ENCODE measurements at regions not wholly inside any gene's neighbourhood (a gene's known extent, or its start where the extent isn't known, plus 50 kb on each side); places are given as distances from the start of the nearest gene placed in this dataset.
A peak's percentile ranks its signal among the peaks of the same experiment; 100 is the strongest.

DNA sequence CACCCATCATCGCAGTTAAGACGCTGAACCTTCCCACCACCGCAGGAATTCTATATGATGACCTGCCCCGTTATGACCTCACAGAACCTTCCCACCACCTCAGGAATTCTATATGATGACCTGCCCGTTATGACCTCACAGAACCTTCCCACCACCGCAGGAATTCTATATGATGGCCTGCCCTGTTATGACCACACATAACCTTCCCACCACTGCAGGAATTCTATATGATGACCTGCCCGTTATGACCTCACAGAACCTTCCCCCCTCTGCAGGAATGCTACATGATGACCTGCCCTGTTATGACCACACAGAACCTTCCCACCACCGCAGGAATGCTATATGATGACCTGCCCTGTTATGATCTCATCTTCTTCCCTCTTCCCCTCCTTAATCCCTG, 64.3 kb downstream of the IRX1 start:
- DNase-seq (peak; percentile 4), ATAC-seq (ENCODE audit: low read depth) (no peak)
- Histone ChIP-seq H4K20me1 (ENCODE audit: control insufficient read depth, insufficient read depth, low read length, poor library complexity, severe bottlenecking) (no peaks in the 10 kb centered on the region), H3K9me3 (ENCODE audit: control extremely low read depth in 1 of 3, control insufficient read depth in 2 of 3, insufficient read depth in 1 of 3, low read length in 2 of 3) (peaks cover 0 to 17% (median 0%) of the 10 kb centered on the region in 3 donors), H3K27me3 (replicated peaks in 1 of 4; ENCODE audit: control extremely low read depth in 1 of 4, control insufficient read depth in 3 of 4, insufficient read depth in 4 of 4, low read length in 3 of 4) (no peaks in the 10 kb centered on the region), H3K4me1 (ENCODE audit: control insufficient read depth in 2 of 2, insufficient read depth in 2 of 2, low read length in 2 of 2) (no peaks in the 10 kb centered on the region), H3K4me2 (replicated peaks; ENCODE audit: low read depth, low read length, poor library complexity, severe bottlenecking) (no peak overlapping the region), H3K9ac (ENCODE audit: low read length) (no peak overlapping the region), H3K4me3 (ENCODE audit: control extremely low read depth in 1 of 5, extremely low read depth in 1 of 5, insufficient read depth in 1 of 5, low read depth in 2 of 5, low read length in 4 of 5) (no peak overlapping the region), H3K36me3 (replicated peaks in 1 of 2; ENCODE audit: control extremely low read depth in 1 of 2, control insufficient read depth in 1 of 2, extremely low read depth in 1 of 2, insufficient read depth in 2 of 2, low read length in 1 of 2) (no peaks in the 10 kb centered on the region), H3K27ac (ENCODE audit: low read length in 2 of 2) (no peak overlapping the region), H2AFZ (ENCODE audit: insufficient read depth, low read depth, low read length, poor library complexity, severe bottlenecking) (no peak overlapping the region), H3K79me2 (ENCODE audit: control insufficient read depth, insufficient read depth, low read length) (no peaks in the 10 kb centered on the region)
- TF ChIP-seq, protein P1, sequence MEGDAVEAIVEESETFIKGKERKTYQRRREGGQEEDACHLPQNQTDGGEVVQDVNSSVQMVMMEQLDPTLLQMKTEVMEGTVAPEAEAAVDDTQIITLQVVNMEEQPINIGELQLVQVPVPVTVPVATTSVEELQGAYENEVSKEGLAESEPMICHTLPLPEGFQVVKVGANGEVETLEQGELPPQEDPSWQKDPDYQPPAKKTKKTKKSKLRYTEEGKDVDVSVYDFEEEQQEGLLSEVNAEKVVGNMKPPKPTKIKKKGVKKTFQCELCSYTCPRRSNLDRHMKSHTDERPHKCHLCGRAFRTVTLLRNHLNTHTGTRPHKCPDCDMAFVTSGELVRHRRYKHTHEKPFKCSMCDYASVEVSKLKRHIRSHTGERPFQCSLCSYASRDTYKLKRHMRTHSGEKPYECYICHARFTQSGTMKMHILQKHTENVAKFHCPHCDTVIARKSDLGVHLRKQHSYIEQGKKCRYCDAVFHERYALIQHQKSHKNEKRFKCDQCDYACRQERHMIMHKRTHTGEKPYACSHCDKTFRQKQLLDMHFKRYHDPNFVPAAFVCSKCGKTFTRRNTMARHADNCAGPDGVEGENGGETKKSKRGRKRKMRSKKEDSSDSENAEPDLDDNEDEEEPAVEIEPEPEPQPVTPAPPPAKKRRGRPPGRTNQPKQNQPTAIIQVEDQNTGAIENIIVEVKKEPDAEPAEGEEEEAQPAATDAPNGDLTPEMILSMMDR (IDR thresholded peaks at IDR 0.05), result no peak
- no peak for TF ChIP-seq EZH2 (IDR thresholded peaks at IDR 0.05; ENCODE audit: borderline replicate concordance, insufficient read depth, low read depth, low read length, poor library complexity, severe bottlenecking)
- Mint-ChIP-seq H3K9me3 (ENCODE audit: insufficient read depth) (peaks cover 2% of the 10 kb centered on the region), H3K4me3 (no peak overlapping the region), H3K27ac (no peak overlapping the region), H3K27me3 (no peaks in the 10 kb centered on the region), H3K4me1 (no peaks in the 10 kb centered on the region)
- CTCF ChIA-PET, result no interaction called here
- POLR2A ChIA-PET, result no interaction called here
- 59% methylated on average over 8 of the region's 8 CpGs for WGBS (ENCODE audit: insufficient coverage)
- intact Hi-C loops (cut with micrococcal nuclease), result no loop called here

DNA sequence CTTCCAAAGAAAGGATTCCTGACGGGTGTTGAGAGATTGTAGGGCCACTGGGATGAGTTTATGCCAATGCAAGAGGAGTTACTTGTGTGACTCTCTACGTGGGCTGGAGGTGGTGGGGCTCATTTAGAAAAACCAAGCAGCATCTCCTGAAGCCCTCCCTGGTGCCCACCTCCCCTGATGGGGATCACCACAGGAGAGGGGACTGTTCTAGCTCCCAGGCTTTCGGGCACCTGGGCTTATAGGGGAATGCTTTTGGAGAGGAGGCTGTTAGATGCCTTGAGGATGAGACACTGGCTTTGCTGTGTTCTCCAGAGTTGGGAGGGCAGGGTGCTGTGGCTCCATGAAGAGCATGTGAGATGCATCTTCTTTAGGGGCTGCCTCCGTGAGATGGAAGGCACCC, 65.0 kb downstream of the IRX1 start:
- Mint-ChIP-seq H3K27ac (no peak overlapping the region), H3K27me3 (no peaks in the 10 kb centered on the region), H3K4me1 (no peaks in the 10 kb centered on the region), H3K4me3 (no peak overlapping the region), H3K9me3 (ENCODE audit: insufficient read depth) (peaks cover 7% of the 10 kb centered on the region)
- Histone ChIP-seq H3K4me2 (replicated peaks; ENCODE audit: low read depth, low read length, poor library complexity, severe bottlenecking) (no peak overlapping the region), H3K79me2 (ENCODE audit: control insufficient read depth, insufficient read depth, low read length) (no peaks in the 10 kb centered on the region), H4K20me1 (ENCODE audit: control insufficient read depth, insufficient read depth, low read length, poor library complexity, severe bottlenecking) (no peaks in the 10 kb centered on the region), H2AFZ (ENCODE audit: insufficient read depth, low read depth, low read length, poor library complexity, severe bottlenecking) (no peak overlapping the region), H3K27me3 (replicated peaks in 1 of 4; ENCODE audit: control extremely low read depth in 1 of 4, control insufficient read depth in 3 of 4, insufficient read depth in 4 of 4, low read length in 3 of 4) (no peaks in the 10 kb centered on the region), H3K27ac (ENCODE audit: low read length in 2 of 2) (no peak overlapping the region), H3K9ac (ENCODE audit: low read length) (no peak overlapping the region), H3K9me3 (ENCODE audit: control extremely low read depth in 1 of 3, control insufficient read depth in 2 of 3, insufficient read depth in 1 of 3, low read length in 2 of 3) (peaks cover 0 to 17% (median 0%) of the 10 kb centered on the region in 3 donors), H3K36me3 (replicated peaks in 1 of 2; ENCODE audit: control extremely low read depth in 1 of 2, control insufficient read depth in 1 of 2, extremely low read depth in 1 of 2, insufficient read depth in 2 of 2, low read length in 1 of 2) (no peaks in the 10 kb centered on the region), H3K4me3 (ENCODE audit: control extremely low read depth in 1 of 5, extremely low read depth in 1 of 5, insufficient read depth in 1 of 5, low read depth in 2 of 5, low read length in 4 of 5) (no peak overlapping the region), H3K4me1 (ENCODE audit: control insufficient read depth in 2 of 2, insufficient read depth in 2 of 2, low read length in 2 of 2) (no peaks in the 10 kb centered on the region)
- DNase-seq (no peak), ATAC-seq (ENCODE audit: low read depth) (no peak)
- TF ChIP-seq, protein P1 (IDR thresholded peaks at IDR 0.05), result no peak
- no peak for TF ChIP-seq EZH2 (IDR thresholded peaks at IDR 0.05; ENCODE audit: borderline replicate concordance, insufficient read depth, low read depth, low read length, poor library complexity, severe bottlenecking)
- 66% methylated on average over 3 of the region's 4 CpGs for WGBS (ENCODE audit: insufficient coverage)
- CTCF ChIA-PET, result no interaction called here
- POLR2A ChIA-PET, result no interaction called here
- intact Hi-C loops (cut with micrococcal nuclease), result no loop called here
